SKM-1 treated with dmso at 0.1 percent for 144 hours (cell line): ENCODE measurements at regions not wholly inside any gene's neighbourhood (a gene's known extent, or its start where the extent isn't known, plus 50 kb on each side); places are given as distances from the start of the nearest gene placed in this dataset.
"Not testable (repeated sequence)": the region's sequence is repeated elsewhere in the genome, so short reads cannot be mapped to it uniquely, and the experiment has no call there.

Source experiments
- DNase-seq: peaks from one replicate; lab custom pipeline; 2025; ENCODE audit not compliant: unreplicated experiment; lab: John Stamatoyannopoulos, UW

DNA sequence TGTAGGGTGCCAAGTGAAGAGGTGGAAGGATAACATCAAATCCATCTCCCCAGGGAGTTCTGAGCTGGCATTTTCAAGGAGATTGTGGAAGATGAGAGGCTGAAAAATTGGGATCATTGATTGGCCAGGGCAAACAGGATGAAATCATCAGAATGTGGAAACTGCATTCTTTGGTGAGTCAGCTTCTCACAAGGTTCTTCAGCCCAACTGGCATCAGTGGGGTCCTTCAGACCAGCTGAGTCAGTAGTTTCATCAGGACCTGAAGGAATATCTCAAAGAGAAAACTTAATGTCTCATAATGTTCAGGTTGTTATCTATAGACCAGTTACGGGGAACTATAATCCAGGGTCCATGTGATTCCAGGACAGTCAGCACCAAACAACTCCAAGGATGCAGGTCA, 195.8 kb downstream of the HAO1 start:
- no peak for DNase-seq

DNA sequence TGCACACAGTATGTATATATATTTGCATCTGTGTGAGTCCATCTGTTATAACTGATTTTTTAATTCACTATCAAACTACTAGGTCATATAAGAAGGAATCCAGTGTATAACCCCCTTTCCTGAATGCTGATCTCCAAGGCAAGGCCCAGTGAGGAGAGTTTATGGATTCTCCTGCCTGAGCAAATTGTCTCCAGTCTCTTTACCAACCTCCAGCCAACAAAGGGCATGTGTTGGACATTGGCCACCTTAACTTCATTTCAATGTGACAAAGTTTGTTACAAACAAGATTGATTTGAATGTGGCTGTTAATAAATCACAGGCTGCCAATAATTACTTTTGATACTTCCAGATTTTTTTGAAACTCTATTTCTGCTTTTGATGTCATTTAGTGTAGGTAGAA, 191.6 kb downstream of the HAO1 start:
- DNase-seq = no peak

DNA sequence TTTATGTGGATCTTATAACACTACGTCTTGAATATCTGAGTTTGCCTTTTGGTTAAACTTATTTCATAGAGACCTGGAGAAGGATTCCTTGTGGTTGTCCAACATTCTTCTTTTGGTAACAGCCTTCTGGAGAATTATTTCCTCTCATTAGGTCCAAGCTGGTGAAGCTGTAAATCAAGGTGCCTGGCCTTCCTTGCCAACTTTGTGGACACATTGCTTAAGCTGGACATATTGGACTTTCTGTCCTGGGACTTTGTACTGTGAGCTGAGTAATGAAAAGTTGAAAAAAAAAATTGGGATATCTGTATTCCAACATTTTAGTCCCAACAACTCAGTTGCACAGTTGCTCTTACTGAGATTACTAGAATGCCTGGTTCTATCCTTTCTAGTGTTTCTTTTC, 186.2 kb downstream of the HAO1 start:
- no peak for DNase-seq

DNA sequence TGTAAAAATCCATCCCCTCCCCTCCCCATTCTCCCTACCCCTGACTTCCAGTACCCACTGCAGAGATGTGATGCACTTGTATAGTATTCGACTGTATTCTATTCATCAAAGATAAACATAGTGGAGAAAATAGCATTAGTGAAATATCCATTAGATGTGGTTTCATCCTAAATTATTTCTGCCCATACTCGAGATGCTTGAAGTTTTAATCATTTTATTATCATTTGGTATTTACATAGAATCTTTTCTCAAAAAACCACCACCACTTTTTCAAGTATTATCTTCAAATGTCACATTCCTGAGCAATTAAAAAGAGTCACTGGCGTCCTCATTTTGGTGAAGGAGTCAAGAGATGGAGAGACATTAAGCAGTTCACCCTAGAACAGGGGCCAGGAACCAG, 181.9 kb downstream of the HAO1 start:
- DNase-seq = no peak

DNA sequence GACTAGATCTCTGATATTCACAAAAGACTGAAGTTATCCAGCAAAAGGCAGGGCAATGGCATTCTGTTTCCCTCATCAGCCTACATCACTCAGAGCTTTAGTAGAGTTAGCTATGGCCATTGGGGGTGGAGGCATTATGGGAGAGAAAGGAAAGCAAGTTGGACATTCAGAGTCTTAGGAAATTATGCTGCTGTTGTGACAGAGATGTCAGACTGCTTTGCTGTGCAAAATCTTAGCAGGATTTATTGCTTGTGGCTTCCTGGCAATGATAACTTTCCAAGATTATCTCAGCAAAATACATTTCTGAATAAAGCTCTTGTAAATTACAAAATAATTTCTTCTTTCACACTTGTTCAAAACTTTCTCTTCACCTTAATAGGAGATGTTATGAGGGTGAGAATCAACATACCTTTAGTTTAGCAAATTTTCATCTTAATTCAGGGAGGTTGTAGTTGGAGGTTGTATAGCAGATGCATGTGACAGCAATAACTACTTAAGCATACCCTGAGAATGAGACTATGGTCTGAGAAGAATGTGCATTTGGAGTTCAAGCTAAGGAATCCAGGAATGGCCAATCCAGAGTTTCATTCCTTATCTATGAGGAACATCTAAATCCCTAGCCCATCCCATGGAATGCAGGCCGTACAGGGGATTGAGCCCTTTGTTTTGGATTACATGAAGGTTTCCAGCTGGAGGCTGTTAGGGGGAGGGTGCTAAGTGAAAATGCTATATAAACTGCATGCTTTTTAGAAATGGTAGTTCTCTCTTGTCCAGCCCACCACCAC, 179.8 kb downstream of the HAO1 start:
- no peak for DNase-seq

DNA sequence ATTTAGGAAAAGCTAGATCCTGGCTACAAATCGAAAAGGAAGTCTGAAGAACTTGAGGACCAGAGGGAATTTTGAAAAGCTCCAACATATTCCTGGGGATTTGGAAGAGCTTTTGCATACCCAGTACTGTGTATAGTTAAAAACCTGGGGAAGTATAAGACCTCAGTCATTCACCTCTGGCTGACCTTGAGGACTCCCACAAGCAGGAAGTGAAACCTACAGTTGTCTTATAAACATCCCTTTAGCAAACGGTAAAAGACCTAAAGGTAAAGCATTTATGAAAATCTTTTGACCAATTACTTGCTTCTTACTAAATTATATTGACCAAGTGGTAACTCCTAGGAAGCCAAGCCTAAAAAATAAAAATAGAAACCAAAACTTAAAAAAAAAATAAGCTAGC, 175.0 kb downstream of the HAO1 start:
- peak; percentile 0 for DNase-seq

DNA sequence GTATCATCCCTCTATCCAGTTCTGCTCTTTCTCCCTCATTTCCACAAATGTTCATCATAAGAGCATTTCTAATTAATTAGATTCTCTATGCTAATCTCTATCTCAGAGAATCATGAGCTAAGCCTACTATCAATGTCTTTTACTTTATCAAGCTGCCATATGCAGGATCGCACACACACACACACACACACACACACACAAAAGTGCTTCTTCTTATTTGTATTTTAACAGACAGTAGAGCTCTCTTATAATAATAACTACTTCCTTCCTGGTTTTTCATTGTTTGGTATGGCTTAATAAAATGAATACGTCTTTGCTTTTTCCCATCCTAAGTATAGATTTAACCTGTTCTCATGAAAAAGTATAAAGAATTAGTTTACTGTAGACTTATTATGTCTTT, 170.2 kb downstream of the HAO1 start:
- DNase-seq = no peak

DNA sequence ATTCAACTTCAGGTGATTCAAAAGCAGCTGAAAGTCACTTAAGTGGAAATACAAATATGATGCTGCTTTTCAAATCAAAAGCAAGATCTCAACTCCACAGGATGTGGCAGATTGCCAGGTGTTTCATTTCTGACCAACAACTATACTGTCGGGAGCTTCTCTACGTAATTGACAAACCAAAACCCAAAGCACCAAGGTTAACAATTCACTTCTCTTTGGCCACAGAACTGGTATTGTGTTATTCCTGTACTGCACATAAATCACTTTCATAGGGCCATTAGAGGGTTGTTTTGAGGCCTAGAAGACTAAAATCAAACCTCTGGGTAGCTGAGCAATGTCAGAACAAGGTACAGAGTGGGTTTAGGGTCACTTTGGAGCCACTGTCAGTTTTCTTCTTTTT, 169.7 kb downstream of the HAO1 start:
- no peak for DNase-seq

DNA sequence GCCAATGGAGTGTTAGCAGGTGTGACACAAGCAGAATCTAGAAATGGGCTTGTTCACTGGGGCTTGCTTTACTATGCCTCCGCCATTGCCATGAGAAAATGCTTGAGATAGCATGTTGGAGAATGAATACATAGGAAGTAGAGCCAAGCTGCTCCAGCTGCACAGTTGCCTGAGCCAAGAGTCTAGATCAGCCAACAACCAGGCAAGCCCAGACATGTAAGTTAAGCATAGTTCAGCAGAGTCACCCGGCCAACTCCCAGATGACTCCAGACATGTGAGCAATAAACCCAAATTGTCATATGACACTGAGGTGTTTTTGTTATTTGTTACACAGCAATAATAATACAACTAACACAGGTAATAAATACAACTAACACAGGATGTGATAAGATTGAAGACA, 167.9 kb downstream of the HAO1 start:
- DNase-seq = no peak

DNA sequence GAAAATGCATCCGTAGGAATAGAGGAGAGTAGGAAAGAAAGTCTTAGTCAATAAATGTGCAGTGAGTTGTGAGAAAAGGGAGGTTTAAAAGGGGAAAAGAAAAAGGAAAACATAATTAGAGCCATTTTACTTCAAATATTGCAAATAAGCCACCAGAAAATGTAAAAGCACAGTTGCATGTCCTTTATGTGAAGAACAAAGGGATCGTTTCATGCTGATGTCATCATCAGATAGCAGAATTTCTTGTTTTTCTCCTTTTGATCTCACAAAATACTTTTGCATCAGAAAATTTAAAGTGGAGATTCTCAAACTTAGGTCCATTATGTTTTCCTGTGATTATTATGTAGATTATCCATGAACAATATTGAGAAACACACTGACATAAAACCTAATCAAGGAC, 166.7 kb downstream of the HAO1 start:
- DNase-seq = no peak

DNA sequence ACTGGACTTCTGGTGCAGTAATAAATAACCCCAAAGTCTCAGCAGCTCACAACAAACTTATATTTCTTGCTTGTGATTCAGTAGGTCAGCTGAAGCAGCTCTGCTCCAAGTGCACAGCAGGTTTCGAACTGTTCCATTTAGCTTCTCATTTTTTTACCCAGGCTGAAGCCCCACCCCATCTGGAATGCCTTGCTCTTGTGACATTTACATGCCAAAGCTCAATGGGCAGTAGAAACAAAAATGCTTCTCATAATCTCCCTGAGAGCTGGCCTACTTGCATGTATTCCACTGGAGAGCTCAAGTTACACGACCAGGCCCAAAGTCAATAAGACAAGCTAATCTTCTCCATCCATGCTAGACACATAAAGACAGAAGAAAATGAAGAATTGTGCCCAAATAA, 165.2 kb downstream of the HAO1 start:
- DNase-seq = no peak

DNA sequence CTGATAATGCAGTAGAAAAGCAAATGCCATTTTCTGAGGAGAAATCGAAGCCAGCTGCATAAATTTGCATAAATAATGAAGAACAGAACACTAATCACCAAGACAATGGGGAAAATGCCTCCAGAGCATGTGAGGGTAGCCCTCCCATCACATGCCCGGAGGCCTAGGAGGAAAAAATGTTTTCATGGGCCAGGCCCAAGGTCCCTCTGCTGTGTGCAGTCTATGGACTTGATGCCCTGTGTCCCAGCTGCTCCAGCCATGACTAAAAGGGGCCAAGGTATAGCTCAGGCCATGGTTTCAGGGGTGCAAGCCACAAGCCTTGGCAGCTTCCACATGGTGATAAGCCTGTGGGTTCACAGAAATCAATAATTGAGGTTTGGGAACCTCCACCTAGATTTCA, 164.1 kb downstream of the HAO1 start:
- no peak for DNase-seq

DNA sequence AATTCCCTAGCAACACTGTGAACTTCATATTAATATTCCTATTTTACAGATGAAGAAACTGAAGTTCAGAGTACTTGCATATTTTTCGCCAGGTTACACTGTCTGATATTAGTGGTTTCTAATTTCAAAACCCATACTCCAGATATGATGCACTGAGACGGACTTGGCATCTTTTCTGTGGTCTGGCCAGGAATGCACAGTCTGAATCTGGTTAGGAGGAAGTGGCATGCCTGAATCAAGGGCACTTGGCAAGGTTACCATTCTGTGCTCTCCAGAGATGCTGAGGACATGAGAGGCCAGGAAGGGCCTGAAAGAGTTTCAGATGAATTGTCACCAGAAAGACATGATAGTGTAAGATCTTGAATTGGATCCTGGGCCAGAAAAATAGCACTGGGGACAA, 150.1 kb downstream of the HAO1 start:
- no peak for DNase-seq

DNA sequence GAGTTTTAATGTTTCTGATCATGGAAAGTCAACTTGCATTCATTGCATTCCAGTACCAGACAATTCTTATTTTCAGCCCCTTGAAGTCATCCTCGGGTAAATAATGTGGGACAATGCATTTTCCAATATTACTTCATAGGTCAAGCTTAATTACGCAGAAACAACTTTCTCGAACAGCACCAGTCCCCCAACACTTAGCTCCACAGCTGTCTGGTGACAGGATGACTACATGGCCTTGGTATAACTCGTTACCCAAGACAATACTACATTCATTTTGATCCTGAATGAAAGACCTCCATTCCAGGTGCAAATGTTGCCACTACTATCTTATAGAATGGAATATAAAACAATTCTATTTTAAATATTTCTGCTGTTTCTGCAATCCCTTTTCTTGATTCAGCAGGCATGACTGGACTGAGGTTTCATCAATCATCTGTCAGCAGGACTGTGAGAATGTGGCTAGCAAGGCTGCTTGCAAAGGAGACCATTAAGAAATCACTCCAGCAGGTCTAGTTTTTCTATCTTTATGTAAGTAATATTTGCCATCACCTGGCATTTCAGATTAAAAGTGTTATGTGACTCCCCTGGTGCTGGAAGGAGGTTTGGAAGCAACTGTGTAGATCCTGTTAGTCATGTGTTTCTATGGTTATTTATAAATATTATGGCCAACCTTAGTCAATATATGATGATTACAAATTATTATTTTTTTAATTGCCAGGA, 147.9 kb downstream of the HAO1 start:
- no peak for DNase-seq

DNA sequence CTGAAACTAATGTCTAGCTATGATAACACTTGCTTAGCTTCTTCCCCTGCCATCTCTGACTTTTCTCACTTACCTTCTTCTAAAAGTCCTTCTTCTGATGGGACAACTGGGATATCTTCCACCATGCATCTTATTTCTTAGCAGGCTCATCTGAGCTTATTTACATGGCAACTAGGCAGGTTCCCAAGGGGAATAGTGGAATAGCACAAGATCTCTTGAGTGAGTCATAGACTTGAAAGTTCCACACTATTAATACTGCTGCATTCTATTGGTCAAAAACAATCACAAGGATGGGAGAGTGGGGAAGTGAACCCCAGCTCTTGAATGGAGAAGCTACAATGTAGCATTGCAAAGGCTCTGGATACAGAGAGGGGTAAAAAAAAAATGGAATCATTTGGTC, 142.1 kb downstream of the HAO1 start:
- DNase-seq = no peak

DNA sequence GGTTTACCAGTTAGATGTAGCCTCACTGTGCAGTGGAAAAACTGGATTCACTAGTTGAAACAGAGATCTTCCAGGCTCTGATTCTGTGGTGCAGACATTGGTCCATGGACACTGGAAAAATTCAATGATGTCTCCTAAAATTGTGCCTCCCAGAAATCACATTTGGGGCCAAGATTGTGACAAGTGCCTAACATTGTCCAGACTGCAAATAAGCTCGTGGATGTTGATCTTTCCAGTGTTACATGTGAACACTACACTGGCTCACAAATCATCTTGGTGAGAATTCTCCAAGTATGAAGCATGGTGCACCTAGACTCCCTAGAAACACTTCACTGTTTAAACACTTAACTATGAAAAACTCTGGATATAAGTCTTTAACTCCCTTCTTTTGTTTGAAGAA, 140.4 kb downstream of the HAO1 start:
- DNase-seq = no peak

DNA sequence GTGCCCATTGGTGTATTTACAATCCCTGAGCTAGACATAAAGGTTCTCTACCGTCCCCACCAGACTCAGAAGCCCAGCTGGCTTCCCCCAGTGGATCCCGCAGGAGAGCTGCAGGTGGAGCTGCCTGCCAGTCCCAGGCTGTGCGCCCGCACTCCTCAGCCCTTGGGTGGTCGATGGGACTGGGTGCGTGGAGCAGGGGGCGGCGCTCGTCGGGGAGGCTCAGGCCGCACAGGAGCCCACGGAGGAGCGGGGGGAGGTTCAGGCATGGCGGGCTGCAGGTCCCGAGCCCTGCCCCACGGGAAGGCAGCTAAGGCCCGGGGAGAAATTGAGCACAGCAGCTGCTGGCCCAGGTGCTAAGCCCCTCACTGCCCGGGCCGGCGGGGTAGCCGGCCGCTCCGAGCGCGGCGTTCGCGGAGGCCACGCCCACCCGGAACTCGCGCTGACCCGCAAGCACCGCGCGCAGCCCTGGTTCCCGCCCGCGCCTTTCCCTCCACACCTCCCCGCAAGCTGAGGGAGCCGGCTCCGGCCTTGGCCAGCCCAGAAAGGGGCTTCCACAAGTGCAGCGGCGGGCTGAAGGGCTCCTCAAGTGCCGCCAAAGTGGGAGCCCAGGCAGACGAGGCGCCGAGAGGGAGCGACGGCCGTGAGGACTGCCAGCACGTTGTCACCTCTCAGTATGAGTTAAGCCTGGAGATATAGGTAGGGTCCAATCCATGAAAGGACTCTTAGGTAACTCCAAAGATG, 136.7 kb downstream of the HAO1 start:
- DNase-seq = not testable (repeated sequence)

DNA sequence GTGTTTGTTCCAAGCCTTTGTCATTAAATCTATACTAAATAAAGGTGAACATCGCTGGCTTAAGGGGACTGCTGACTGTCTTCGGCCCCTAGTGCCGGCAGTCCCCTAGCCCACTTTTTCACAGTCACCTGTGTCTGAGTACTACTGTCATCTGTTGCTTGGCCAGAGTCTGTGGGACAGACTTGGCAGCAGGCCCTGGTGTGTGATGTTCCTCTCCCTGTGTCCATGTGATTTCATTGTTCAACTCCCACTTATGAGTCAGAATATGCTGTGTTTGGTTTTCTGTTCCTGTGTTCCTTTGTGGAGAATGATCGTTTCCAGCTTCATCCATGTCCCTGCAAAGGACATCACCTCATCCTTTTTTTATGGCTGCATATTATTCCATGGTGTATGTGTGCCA, 133.4 kb downstream of the HAO1 start:
- no peak for DNase-seq

DNA sequence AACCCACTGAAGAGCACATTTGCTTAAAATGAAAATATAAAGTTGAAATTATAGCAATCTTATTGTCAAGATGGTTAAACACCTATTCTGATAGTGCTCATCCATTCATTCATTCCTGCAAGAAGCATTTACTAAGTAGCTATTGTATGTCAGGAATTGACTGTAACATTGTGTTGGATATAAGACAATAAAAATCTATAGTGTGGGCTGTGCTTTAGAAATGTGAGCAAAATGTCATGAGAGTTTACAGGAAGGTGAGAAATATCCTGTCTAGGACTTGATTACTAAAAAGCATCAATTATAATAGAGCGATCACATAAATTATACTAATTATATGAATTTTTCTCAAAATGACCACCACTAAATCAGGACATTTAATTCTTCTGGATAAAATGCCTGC, 123.0 kb downstream of the HAO1 start:
- DNase-seq = no peak

DNA sequence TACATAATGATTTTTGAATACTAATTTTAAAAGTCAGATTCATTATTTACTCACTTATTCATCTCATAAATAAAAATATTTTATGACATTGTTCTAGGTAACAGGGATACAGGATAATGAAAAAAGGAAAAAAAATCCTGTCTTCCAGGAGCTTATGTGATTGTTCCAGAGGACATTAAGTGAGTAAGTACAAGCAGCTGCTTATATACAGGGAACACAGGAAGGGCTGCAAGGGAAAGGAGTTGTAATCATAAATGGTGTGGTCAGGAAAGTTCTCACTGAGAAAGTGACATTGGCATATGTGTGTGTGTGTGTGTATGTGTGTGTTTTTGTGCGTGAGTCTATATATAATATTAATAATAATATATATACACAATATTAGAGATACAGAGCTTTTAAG, 121.8 kb downstream of the HAO1 start:
- DNase-seq = no peak

DNA sequence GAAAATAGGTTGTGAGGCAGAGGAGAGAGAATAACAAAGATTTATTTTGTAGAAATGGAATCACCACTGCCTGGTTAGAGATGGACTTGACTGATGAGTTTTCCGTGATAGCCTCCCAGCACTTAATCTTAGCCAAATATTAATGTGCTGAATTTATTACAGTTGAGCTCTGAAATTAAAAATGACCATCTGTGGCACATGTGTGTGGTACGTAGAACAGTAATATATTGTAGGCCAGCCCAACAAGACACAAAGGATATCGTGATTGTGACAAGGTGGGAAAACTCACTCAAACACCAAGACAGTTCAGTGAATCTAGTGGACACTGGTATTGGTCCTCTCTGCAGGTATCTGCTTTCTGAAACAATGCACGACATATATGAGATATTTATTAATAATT, 119.4 kb downstream of the HAO1 start:
- no peak for DNase-seq

DNA sequence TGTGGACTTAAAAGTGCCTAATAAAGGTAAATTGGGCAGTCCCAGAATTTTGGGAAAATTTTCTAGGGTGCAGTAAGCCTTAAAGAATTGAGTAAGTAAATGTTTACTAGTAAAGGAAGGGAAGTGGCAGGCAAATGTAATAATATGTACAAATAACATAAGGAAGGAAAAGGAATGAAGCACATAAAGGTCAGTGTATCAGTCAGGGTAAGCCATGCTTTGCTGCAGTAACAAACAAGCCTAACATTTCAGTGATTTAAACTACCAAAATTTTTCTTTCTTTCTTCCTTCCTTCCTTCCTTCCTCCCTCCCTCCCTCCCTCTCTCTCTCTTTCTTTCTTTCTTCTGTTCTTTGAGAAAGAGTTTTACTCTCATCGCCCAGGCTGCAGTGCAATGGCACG, 117.5 kb downstream of the HAO1 start:
- DNase-seq = no peak
